HG03135 (cell line): ENCODE measurements at regions not wholly inside any gene's neighbourhood (a gene's known extent, or its start where the extent isn't known, plus 50 kb on each side); places are given as distances from the start of the nearest gene placed in this dataset.

ENCODE experiments used
- ATAC-seq: cut with Tn5 transposase; IDR thresholded peaks from one replicate; pipeline ENCODE4 v1.9.1; 2021; ENCODE audit warnings: mild to moderate bottlenecking, moderate library complexity; ENCODE audit not compliant: unreplicated experiment

DNA sequence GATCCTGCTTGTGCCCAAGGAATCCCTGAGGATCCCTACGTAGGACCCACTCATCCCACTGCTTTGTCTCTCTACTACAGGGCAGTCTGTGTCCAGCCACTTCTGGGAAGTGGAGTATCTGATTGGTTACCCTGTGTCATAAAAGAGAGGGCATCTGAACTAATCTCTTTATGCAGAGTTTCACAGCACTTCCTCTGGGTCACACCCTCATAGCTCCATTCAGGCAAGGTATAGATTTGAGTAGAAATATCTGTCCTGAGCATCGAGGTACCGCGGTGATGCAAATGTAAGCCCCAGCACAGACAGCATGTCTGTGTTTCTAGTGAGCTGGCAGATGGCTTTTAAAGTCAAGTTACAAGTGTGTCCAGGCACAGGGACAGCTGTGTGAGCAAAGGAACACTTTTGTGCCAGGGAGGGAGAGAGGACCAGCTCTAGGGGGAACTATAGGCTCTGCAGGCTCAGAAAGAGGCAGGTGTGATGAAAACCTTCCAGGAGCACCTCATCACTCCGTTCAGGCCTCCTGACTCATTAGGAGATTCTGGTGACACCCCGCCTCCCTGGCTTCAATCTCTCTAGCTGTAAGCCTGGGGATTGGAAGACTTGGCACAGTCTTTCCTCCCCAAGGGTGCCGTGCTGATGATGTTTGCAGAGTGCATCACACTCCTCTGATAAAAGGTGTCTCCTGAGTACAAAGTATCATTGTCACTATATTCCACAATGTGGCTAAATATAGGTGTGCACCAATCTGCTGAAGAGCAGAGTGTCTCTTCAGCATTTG lies 84.3 kb upstream of the UBL3 start:
- no peak for ATAC-seq

DNA sequence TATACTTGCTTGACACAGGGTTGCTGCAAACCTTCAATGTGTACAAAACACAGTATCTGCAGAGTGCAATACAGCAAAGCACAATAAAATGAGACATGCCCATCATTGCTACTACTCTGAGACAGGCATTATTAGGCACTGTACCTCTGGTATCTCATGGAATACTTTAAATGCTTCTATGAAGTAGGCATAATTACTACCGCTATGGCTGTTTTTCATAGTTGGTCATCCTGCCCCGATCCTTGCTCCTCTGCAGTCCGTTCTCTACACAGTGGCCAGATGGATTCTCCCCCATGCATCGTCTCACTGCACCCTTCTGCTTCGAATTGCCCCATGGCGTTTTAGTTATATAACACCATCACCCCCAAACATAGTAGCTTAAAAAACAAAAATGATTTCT lies 83.0 kb upstream of the UBL3 start:
- no peak for ATAC-seq

DNA sequence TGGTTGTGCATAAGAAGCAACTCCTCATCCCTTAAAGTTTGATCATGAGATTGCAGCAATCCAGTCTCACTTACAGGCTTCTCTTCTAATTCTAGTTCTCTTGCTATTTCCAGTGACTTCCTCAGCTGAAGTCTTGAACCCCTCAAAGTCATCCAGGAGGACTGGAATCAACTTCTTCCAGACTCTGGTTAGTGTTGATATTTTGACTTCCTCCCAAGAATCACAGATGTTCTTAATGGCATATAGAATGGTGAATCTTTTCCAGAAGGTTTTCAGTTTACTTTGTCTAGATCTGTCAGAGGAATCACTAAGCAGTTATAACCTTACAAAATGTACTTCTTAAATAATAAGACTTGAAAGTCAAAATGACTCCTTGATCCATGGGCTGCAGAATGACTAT lies 81.3 kb upstream of the UBL3 start:
- no peak for ATAC-seq

- no peak for ATAC-seq
Observed at GRCh38 chr13:29929062-29929847, 78.8 kb upstream of the UBL3 start.

DNA sequence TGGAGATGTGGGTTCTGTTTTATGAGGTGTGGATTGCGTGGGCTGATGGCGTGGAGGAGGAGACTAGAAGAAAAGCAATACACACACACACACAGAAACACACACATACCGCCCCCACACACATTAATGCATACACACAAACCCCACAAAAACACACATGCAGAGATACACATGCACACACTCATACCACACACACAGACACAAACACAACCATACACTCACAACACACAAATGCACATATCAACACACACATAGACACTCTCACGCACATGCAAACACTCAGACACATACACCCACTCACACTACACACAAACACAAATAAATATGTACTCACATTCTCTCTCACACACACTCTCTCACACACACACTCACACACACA lies 75.7 kb upstream of the UBL3 start:
- ATAC-seq, result no peak

DNA sequence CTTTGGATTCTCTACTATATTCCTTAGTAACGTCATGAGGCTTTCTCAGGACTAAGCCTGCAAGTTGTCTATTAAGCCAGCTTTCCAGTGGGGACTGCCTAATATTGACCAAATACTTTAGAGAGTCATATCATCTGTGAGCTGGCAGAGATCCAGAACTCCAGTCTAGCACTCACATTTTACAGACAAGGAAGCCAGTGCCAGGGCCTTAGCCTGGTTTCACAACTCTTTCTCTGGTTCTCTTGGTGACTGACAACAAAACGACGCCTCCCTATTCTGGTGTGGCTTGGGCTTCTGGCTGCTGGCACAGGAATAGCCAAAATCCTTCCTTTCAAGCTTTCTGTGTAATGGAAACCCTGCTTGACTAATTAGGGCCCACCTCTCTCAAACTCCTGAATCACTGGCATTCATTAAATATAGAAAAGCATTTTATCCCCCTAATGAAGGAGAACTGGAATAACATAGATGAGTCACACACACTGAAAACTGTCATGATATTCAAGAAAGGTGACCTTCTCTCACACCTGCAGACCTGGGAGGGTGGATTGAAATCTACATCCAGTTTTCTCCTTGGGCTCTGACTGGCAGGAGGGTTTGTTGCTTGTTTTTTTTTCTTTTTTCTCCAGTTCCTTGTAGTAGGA lies 75.2 kb upstream of the UBL3 start:
- no peak for ATAC-seq

DNA sequence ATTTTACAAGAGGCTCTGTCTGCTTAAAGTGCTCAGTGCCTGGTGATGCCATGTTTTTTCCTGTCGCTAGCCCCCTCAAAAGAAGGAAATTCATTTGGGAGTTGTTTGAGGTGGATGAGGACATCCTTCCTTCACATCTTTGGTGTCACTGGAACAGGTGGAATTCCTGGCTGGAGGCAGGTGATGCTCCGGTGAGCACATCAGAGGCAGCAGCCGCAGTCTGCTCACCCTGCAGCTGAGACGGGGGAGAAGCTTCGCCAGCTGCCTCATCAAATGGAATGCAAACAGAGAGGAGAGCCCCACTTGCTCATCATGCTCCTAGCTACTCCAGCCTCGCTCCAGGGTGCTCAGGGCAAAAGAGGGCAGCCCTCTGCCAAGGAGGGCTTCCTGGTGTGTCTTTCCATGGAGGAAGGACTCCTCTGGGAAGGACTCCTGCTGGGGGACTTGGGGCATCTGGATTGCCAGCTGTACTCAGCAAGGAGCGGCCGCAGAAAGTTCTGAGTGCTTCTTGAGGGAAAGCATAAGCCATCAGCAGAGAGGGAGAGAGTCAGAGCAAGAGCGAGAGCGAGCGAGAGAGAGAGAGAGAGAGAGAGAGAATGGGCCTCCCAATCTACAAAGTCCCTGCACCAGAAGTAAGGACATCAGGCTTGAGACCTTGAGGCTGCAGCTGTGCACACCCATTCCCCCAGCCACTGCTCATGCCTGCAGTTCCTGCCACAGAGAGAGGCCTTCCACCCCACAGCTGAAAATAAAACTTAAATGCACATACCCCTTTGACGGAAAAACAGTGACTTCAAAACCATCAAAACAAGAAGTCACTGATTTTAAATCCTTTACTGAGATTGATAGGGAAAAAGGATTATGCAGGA lies 74.3 kb upstream of the UBL3 start:
- ATAC-seq, result no peak

- no peak for ATAC-seq
Observed at GRCh38 chr13:29923554-29924481, 73.4 kb upstream of the UBL3 start.

DNA sequence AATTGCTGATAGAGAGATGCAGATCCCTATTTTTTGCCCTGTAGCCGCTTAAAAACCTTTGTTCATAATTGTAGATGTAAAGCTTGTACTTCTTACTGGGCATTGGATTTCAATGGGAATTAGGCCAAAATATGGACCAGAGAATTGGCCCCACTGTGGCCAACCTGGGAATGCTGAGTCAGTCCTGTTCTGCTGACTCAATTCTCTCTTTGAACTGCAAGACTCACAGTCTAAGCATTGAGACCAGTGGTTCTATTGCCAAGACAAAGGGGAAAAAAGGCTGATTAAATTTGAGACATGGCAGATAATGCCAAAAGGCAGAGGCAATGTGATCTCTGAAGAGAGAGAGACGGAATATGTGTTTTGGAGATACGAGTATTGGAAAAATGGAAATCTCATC lies 72.5 kb upstream of the UBL3 start:
- no peak for ATAC-seq

DNA sequence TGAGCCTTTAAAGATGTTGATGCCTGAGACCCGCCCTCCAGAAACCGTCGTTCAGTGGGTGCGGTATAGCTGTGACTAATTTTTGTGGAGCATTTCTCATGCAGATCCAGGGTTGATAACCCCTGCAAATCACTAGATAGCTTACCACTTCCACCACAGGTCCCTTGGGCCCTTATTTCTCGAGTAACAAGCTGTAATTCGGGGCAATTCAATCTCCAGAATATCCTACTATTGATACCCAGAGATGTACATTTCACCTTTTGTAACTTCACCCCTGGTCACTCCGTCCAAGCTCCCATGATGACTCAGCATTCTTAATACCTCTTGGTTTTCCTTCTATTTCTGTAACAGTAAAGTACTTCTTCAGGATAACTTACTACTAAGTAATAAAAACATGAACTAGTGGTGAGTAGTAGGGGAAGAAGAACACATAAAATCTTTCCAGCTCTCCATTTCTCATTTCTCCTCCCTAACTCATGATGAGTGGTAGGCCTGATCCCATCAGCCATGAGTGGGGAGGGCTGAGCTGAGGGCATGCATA lies 71.9 kb upstream of the UBL3 start:
- no peak for ATAC-seq

GRCh38 chr13:29921542-29921941 lies 71.1 kb upstream of the UBL3 start:
- ATAC-seq, result no peak

DNA sequence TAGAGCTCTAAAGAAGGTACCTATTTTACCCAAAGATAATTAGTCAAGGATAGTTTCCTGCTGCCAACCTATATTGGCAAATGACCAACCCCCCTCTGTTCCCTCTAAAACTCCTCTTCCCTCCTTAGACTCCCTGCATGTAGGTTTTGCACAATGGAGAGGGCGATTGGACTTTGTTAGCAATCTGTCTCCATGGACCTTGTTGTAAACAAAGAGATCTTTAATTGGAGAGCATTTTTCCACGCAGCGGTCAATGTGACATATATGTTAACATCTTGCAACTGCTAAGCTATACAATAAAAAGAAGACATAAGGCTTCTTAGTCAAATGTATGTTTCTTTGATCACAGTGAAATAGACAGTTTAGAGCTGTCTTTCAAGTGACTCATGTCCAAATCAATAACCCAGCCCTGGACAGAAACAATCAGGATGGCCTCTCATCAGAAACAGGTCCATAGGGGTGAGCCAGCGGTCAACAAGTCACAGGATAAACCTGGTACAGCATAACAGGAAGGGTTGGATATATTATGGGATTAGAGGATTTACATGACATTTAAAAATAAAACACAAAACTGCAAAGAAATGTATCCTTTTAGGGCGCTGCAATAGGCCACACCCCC lies 69.7 kb upstream of the UBL3 start:
- no peak for ATAC-seq

- no peak for ATAC-seq
Observed at GRCh38 chr13:29918845-29919244, 68.4 kb upstream of the UBL3 start.

DNA sequence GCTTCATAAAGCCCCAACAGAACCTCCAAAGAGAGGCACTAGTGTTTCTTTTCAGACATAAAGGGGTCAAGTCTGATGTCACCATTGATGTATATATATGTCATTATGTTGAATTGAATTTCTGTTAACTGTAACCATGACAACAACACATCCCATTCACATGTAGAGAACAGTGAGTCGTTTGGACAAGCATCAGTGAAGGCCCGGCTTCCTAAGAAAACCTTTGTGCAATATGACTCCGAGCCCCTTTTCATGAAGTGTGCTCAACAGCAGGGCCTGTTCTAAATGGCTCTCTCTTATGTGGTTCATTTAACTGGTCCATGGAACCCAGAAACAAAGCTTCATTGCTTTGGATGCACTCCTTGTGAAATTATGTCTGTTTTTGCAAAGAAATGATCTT lies 67.2 kb upstream of the UBL3 start:
- no peak for ATAC-seq

DNA sequence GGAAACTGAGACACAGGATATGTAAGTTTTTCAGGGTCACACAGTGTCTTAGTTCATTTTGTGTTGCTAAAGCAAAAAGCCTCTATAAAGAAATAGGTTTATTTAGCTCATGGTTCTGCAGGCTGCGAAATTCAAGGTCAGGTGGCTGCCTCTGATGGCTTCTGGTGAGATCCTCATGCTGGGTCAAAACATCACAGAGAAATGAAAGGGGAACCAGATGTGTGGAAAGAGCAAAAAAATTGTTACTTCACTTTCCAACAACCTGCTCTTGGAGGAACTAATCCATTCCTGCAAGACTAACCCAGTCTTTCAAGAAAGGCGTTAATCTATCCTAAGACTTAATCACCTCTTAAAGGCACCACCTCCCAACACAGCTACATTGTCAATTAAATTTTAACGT lies 64.2 kb upstream of the UBL3 start:
- no peak for ATAC-seq

DNA sequence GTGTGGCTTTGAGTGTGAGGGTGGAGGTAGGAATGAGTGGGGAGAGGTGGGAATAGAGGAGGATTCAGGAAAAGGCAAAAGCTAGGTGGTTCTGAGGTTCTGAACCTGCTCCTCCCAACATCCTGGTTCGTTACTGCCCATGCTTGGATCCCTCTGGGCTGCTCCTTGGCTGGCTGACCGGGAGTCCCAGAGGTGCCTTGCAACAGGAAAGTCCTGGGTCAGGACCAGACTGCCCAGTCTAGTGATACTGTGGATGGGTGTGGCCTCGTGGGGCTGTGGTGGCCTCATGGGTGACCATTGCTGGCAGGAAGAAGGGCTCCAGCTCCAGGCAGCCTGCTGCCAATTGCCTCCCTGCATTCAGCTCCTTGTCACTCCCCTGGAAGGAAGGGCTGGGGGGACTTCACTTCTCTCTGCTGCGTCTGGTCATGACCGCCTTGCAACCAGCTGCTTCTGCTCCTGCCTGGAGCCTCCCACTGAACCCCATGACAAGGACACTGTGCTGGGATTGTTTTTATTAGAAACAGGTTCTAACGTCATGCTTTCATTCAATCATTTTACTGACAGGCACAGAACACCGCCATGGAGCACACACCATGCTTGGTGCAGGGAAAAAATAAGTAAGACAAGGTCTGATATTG lies 61.5 kb upstream of the UBL3 start:
- ATAC-seq, result no peak

DNA sequence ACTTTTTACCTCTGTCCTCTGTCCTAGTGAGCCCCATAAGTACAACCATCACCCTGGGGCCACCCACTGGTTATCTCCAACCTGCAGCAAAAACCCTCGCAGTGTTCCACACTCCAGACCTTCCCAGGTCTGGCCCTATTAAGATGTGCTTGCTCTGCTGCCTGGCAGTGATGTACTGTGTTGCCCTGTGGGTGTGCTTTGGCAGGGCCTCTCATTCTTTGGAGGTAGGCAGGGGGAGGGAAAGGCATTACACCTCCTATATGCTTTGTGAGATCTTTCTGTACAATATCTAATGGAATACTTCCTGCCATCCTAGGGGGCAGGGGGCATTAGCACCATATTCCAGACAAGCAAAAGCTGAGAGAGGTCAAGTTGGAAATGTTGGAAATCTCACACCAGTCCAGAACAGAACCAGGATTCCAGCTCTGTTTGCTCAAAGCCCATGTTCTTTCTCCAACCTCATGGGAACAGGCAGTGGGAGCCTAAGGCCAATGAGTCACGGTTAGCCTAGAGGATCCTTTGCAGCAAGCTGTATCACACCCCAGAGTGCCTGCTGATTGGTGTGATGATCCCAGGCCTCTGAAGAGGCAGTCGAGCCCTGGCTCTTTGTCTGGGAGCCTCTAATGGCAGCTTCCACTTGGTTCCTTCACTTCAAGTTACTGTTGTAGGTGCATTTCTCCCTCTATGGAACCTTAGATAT lies 59.7 kb upstream of the UBL3 start:
- no peak for ATAC-seq

GRCh38 chr13:29909081-29909730 lies 58.8 kb upstream of the UBL3 start:
- ATAC-seq, result no peak
